ENCODE measurements at regions not wholly inside any gene's neighbourhood (a gene's known extent, or its start where the extent isn't known, plus 50 kb on each side); places are given as distances from the start of the nearest gene placed in this dataset.
"Not testable (repeated sequence)": the region's sequence is repeated elsewhere in the genome, so short reads cannot be mapped to it uniquely, and the experiment has no call there.

DNA sequence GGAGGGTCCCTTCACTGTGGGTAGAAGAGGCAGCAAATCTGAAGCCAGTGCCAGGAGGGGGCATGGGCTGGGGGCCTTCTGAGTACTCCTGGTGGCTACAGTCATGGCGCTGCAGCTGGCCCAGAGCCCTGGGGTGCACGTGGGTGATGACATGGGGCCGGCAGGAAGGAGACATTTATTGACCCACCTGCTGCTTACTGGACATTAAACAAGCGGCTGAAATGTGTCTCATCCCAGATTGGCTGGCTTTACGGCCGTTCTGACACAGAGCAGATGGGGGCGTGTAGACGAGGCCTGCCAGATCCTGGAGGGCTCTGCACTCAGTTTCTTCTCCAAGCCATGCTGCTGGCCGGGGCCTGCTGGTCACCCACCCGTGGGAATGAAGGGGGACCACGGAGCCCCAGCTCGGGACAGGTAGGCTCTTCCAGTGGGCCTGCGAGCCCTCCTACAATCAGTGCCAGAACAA lies 906.9 kb downstream of the BRD1 start:
- DNase-seq (ENCODE audit: insufficient read length, low spot score) = no peak
- TF ChIP-seq, protein P1, sequence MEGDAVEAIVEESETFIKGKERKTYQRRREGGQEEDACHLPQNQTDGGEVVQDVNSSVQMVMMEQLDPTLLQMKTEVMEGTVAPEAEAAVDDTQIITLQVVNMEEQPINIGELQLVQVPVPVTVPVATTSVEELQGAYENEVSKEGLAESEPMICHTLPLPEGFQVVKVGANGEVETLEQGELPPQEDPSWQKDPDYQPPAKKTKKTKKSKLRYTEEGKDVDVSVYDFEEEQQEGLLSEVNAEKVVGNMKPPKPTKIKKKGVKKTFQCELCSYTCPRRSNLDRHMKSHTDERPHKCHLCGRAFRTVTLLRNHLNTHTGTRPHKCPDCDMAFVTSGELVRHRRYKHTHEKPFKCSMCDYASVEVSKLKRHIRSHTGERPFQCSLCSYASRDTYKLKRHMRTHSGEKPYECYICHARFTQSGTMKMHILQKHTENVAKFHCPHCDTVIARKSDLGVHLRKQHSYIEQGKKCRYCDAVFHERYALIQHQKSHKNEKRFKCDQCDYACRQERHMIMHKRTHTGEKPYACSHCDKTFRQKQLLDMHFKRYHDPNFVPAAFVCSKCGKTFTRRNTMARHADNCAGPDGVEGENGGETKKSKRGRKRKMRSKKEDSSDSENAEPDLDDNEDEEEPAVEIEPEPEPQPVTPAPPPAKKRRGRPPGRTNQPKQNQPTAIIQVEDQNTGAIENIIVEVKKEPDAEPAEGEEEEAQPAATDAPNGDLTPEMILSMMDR (IDR thresholded peaks at IDR 0.05; ENCODE audit: insufficient read depth, missing control alignments) = no peak
- no peak for FAIRE-seq

DNA sequence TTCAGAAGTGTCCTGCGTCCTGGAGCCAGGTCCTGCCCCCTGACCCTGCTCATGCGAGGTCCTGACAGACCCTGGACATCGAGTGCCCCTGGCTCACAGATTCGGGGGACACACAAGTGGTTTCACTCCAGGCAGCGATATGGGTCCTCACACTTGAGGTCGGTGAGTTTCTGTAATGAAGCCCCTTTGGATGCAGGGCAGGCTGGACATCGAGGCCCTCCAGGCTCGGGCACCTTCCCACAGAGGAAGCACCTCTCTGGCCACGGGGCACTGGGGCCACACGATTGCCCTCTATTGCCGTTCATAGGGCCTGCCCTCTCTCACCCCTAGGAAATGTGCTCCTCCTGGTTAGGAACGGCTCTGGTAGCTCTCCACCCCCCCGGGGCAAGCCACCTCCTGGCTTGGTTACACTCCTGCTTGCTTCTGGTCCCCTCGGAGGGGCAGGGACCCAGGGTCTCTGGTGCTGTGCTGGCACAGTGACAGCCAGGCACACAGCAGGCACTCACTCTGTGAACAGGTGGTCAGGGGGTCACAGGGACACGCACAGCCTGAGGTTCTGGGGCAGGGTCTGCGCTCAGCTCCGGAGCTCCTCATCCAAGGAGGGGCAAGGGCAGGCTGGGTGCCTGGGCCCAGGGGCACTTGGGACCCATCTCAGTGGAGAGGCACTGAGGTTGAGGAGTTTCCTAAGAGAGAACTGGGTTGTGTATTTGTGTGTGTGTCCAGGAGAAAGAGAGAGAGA lies 907.7 kb downstream of the BRD1 start:
- TF ChIP-seq, protein P1 (IDR thresholded peaks at IDR 0.05; ENCODE audit: insufficient read depth, missing control alignments) = no peak
- no peak for DNase-seq (ENCODE audit: insufficient read length, low spot score)
- FAIRE-seq = no peak

DNA sequence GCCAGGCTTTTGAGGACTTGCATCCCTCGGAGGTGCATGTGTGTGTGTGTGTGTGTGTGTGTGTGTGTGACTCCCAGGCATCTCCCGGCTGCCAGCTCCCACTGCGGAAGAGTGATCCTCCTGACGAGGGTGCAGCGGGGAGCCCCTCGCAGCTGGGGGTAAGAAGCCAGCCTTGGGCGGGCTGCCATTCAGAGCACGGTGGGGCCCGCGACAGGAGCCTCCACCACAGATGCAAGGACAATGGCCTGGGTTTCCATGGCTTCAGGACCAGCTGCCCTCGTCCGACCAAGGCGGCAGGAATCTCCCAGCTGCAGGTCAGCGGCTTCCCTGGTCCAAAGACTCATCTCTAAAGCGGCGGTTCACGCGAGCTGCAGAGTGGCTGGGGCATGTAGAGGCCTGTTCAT lies 908.5 kb downstream of the BRD1 start:
- TF ChIP-seq, protein P1 (IDR thresholded peaks at IDR 0.05; ENCODE audit: insufficient read depth, missing control alignments) = no peak
- DNase-seq (ENCODE audit: insufficient read length, low spot score) (no peak), FAIRE-seq (no peak)

DNA sequence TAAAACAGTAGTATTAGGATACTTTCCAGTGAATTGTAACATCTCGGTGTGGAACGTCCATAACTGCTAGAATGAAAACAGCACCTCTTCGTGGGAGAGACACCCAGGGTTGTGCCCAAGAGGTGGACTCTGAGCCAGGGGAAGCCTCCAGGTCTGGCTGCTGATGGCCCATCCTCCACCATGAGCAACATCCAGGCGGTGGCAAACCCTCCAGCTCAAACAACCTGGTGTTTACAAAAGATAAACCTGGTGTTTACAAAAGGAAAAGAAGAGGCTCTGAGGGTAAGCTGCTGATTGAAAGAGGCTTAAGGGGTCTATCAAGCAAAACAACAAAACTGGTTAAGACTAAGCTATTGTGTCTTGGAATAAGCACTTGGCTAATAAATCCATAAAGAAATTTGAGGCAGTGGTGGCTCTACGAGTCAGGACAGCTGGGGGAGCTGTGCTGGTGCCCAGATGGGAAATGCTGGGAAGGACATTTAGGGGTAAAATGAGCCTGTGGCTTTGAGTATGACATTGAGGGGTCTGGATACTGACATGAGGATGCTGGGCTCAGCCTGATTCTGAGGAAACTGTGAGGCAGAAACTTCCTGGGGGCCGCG lies 909.0 kb downstream of the BRD1 start:
- no peak for FAIRE-seq

DNA sequence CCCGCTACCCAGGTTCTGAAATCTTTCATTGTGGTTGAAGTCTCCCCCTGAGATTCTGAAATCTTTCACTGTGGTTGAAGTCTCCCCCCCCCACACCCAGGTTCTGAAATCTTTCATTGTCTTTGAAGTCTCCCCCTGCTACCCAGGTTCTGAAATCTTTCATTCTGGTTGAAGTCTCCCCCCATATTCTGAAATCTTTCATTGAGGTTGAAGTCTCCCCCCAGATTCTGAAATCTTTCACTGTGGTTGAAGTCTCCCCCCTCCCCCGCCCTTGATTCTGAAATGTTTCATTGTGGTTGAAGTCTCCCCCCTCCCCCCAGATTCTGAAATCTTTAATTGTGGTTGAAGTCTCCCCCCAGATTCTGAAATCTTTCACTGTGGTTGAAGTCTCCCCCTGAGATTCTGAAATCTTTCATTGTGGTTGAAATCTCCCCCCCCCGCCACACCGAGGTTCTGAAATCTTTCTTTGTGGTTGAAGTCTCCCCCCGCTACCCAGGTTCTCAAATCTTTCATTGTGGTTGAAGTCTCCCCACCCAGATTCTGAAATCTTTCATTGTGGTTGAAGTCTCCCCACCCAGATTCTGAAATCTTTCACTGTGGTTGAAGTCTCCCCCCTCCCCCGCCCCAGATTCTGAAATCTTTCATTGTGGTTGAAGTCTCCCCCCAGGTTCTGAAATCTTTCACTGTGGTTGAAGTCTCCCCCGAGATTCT lies 915.2 kb downstream of the BRD1 start:
- DNase-seq (ENCODE audit: insufficient read length, low spot score); FAIRE-seq: not testable (repeated sequence)

More for the DNA sequence above, 909.0 kb downstream of the BRD1 start:
- no peak for DNase-seq (ENCODE audit: insufficient read length, low spot score)
- TF ChIP-seq, protein P1 (IDR thresholded peaks at IDR 0.05; ENCODE audit: insufficient read depth, missing control alignments) = no peak

DNA sequence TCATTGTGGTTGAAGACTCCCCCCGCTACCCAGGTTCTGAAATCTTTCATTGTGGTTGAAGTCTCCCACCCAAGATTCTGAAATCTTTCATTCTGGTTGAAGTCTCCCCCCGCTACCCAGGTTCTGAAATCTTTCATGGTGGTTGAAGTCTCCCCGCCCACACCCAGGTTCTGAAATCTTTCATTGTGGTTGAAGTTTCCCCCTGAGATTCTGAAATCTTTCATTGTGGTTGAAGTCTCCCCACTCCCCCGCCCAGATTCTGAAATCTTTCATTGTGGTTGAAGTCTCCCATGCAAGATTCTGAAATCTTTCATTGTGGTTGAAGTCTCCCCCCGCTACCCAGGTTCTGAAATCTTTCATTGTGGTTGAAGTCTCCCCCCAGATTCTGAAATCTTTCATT lies 916.0 kb downstream of the BRD1 start:
- DNase-seq (ENCODE audit: insufficient read length, low spot score); FAIRE-seq: not testable (repeated sequence)

DNA sequence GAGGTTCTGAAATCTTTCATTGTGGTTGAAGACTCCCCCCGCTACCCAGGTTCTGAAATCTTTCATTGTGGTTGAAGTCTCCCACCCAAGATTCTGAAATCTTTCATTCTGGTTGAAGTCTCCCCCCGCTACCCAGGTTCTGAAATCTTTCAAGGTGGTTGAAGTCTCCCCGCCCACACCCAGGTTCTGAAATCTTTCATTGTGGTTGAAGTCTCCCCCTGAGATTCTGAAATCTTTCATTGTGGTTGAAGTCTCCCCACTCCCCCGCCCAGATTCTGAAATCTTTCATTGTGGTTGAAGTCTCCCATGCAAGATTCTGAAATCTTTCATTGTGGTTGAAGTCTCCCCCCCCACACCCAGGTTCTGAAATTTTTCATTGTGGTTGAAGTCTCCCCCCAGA lies 916.6 kb downstream of the BRD1 start:
- DNase-seq (ENCODE audit: insufficient read length, low spot score); FAIRE-seq: not testable (repeated sequence)

DNA sequence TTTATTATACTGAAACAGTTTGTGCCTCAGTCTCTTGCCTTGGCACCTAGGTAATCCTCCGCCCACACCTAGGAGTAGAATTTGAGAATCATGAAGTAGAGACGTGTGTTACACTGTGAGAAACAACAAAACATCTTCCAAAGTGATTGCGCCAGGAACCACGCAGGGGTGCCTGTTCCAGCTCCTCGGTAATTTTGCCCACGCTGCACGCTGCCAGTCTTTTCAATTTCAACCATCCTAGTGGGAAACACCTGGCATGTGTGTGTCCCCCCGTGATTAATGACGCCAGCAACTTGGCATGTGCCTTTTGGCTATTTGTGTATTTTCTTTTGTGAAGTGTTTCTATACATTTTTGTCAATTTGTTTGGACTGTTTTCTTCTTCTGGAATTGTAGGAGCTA lies 919.1 kb downstream of the BRD1 start:
- FAIRE-seq = no peak
- DNase-seq (ENCODE audit: insufficient read length, low spot score) = no peak
- TF ChIP-seq, protein P1 (IDR thresholded peaks at IDR 0.05; ENCODE audit: insufficient read depth, missing control alignments) = no peak

All from D721Med (cell line).